CD4-positive, alpha-beta T cell (primary cell): ENCODE measurements at regions not wholly inside any gene's neighbourhood (a gene's known extent, or its start where the extent isn't known, plus 50 kb on each side); places are given as distances from the start of the nearest gene placed in this dataset.

Source experiments
- ATAC-seq: fragments of 200-7000 bp; cut with Tn5 transposase; one replicate; pipeline ENCODE4 v1.10.0; 2022; ENCODE audit warnings: mild to moderate bottlenecking; ENCODE audit not compliant: poor library complexity
- CTCF ChIA-PET: fragments of 350-600 bp; sonication (Branson Sonifier 250); formaldehyde crosslinking; loops from one replicate; lab custom pipeline; 2021; ENCODE audit warnings: antibody characterized with exemption, inconsistent platforms; lab: Charles Lee
- POLR2A ChIA-PET: fragments of 350-600 bp; sonication (Branson Sonifier 250); formaldehyde crosslinking; loops from one replicate; lab custom pipeline; 2021; ENCODE audit warnings: antibody characterized with exemption, inconsistent platforms; lab: Charles Lee
- DNase-seq, 14 experiments: peaks; one replicate each; pipeline ENCODE4 v3.0.0-alpha.2; 2013 to 2020; ENCODE audit warnings: mixed read lengths in 2 of 14
- H3K27ac ChIP-seq, 2 donors: one replicate each; pipeline versions ENCODE4 v1.5.1 to v1.7.0; 2013; ENCODE audit warnings: low read length in 2 of 2, low read depth in 1 of 2, mild to moderate bottlenecking in 1 of 2
- H3K27me3 ChIP-seq, 2 experiments: 1 replicate in 1 of 2; 2 replicates in 1 of 2; pipeline versions ENCODE4 v1.6.1 to v1.7.0; 2013; ENCODE audit warnings: low read length in 2 of 2, control low read depth in 1 of 2, mild to moderate bottlenecking in 1 of 2, moderate library complexity in 1 of 2; ENCODE audit not compliant: insufficient read depth in 2 of 2, control insufficient read depth in 1 of 2
- H3K36me3 ChIP-seq: one replicate; pipeline ENCODE4 v1.6.1; 2013; ENCODE audit warnings: low read length, control low read depth; ENCODE audit not compliant: insufficient read depth
- H3K4me1 ChIP-seq: one replicate; pipeline ENCODE4 v1.6.1; 2013; ENCODE audit warnings: low read length, control low read depth; ENCODE audit not compliant: insufficient read depth
- H3K4me3 ChIP-seq: one replicate; pipeline ENCODE4 v1.5.1; 2013; ENCODE audit warnings: mild to moderate bottlenecking, low read length, moderate library complexity
- H3K9me3 ChIP-seq, 2 experiments: 1 replicate in 1 of 2; 2 replicates in 1 of 2; pipeline versions ENCODE4 v1.6.1 to v1.7.0; 2013; ENCODE audit warnings: low read length in 2 of 2, mild to moderate bottlenecking in 2 of 2, control low read depth in 1 of 2, moderate library complexity in 1 of 2; ENCODE audit not compliant: control insufficient read depth in 1 of 2, insufficient read depth in 1 of 2
- H3K27ac Mint-ChIP-seq: one replicate; pipeline ENCODE4 v1.8.0; 2020; ENCODE audit warnings: mixed read lengths
- H3K27me3 Mint-ChIP-seq: one replicate; pipeline ENCODE4 v1.8.0; 2021; ENCODE audit warnings: mixed read lengths
- H3K36me3 Mint-ChIP-seq: one replicate; pipeline ENCODE4 v1.8.0; 2021; ENCODE audit warnings: low read depth, mixed read lengths
- H3K4me1 Mint-ChIP-seq: one replicate; pipeline ENCODE4 v1.8.0; 2021; ENCODE audit warnings: low read depth, mixed read lengths
- H3K4me3 Mint-ChIP-seq: one replicate; pipeline ENCODE4 v1.8.0; 2020; ENCODE audit warnings: mild to moderate bottlenecking, mixed read lengths
- H3K9me3 Mint-ChIP-seq: one replicate; pipeline ENCODE4 v1.8.0; 2020; ENCODE audit warnings: mixed read lengths
- intact Hi-C, 2 experiments: fragments of 100-400 bp; cut with DNase I in 1 of 2; cut with micrococcal nuclease in 1 of 2; formaldehyde crosslinking; loops; one replicate each; pipeline versions ENCODE4 v1.15.1 to v1.9.0; 2023 to 2025; cut with DNase I, micrococcal nuclease
- TF ChIP-seq, protein P1 (sequence below): fragments of 200-600 bp; IDR thresholded peaks from one replicate; pipeline ENCODE4 v1.8.0; 2022; ENCODE audit warnings: antibody characterized with exemption, mild to moderate bottlenecking

DNA sequence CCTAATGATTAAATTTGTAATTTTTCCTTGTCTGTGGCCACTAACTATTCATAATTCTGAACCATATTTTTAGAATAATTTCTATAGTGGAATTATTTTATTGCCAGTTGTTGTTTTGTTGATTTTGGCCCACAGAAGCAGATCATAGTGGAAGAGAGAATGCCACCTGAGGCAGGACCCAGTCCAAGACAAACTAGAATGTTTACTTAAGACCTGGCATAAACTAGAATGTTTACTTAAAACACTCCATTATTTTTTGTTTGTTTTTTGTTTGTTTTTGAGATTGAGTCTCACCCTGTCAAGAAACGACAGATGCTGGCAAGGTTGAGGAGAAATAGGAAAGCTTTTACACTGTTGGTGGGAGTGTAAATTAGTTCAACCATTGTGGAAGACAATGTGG lies 310.2 kb downstream of the MRPL39 start:
- DNase-seq: no peak
- no peak overlapping the region for H3K27ac Mint-ChIP-seq
- CTCF ChIA-PET: no interaction called here
- no peak overlapping the region for H3K27ac ChIP-seq
- TF ChIP-seq, protein P1, sequence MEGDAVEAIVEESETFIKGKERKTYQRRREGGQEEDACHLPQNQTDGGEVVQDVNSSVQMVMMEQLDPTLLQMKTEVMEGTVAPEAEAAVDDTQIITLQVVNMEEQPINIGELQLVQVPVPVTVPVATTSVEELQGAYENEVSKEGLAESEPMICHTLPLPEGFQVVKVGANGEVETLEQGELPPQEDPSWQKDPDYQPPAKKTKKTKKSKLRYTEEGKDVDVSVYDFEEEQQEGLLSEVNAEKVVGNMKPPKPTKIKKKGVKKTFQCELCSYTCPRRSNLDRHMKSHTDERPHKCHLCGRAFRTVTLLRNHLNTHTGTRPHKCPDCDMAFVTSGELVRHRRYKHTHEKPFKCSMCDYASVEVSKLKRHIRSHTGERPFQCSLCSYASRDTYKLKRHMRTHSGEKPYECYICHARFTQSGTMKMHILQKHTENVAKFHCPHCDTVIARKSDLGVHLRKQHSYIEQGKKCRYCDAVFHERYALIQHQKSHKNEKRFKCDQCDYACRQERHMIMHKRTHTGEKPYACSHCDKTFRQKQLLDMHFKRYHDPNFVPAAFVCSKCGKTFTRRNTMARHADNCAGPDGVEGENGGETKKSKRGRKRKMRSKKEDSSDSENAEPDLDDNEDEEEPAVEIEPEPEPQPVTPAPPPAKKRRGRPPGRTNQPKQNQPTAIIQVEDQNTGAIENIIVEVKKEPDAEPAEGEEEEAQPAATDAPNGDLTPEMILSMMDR: no peak
- H3K36me3 ChIP-seq: no peaks in the 10 kb centered on the region
- no peaks in the 10 kb centered on the region for H3K36me3 Mint-ChIP-seq
- no peaks in the 10 kb centered on the region for H3K27me3 ChIP-seq
- intact Hi-C loops: no loop called here
- H3K4me3 Mint-ChIP-seq: no peak overlapping the region
- H3K4me1 Mint-ChIP-seq: no peaks in the 10 kb centered on the region
- POLR2A ChIA-PET: no interaction called here
- H3K27me3 Mint-ChIP-seq: no peaks in the 10 kb centered on the region
- no peaks in the 10 kb centered on the region for H3K9me3 ChIP-seq
- no peak for ATAC-seq
- H3K4me1 ChIP-seq: no peaks in the 10 kb centered on the region
- H3K4me3 ChIP-seq: no peak overlapping the region
- no peaks in the 10 kb centered on the region for H3K9me3 Mint-ChIP-seq

DNA sequence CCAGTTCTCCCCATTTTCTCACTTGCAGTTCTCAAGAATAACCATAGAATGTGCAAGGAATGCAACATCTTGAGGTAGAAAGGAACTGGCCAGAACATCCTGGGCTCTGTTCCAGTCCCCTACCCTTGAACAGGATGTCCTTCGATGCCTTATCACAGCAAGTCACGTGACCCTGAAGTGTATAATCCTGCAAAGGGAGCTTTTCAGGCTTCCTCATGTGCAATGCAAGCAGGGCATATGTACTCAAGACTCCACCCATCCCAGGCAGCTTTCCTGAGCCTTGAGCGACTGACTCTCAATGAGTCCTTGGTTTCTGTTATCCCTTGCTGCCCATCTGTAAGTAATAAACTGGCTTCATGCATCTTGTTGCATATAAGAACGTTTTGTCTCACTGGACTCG lies 311.0 kb downstream of the MRPL39 start:
- no peaks in the 10 kb centered on the region for H3K27me3 ChIP-seq
- H3K4me3 ChIP-seq: no peak overlapping the region
- ChIA-PET CTCF (no interaction called here), POLR2A (no interaction called here)
- intact Hi-C loops: no loop called here
- no peaks in the 10 kb centered on the region for H3K4me1 ChIP-seq
- Mint-ChIP-seq H3K36me3 (no peaks in the 10 kb centered on the region), H3K9me3 (no peaks in the 10 kb centered on the region), H3K4me3 (no peak overlapping the region), H3K4me1 (no peaks in the 10 kb centered on the region), H3K27ac (no peak overlapping the region), H3K27me3 (no peaks in the 10 kb centered on the region)
- TF ChIP-seq, protein P1: no peak
- no peaks in the 10 kb centered on the region for H3K36me3 ChIP-seq
- no peak overlapping the region for H3K27ac ChIP-seq
- DNase-seq: no peak
- H3K9me3 ChIP-seq: no peaks in the 10 kb centered on the region
- ATAC-seq: no peak

DNA sequence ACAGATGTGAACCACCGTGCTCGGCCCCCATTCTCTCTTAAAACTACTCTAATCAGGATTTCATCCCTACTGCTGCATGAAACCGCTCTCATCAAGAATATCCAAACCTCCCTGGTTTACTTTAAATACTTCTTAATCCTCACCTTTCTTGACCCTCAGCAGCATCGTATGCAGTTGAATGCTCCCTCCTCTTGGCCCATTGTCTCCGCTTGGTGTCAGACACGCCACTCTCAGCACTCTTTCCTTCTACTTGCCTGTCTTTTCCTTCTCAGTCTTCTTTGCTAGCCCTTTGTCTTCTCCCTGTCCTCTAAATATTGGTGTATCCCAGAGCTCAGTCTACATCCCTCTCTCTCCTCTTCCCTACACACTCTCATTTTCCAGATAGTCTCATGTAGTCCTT lies 314.9 kb downstream of the MRPL39 start:
- no peaks in the 10 kb centered on the region for H3K4me1 Mint-ChIP-seq
- no peak overlapping the region for H3K27ac Mint-ChIP-seq
- ATAC-seq: no peak
- no peaks in the 10 kb centered on the region for H3K36me3 Mint-ChIP-seq
- Histone ChIP-seq H3K27me3 (no peaks in the 10 kb centered on the region), H3K36me3 (no peaks in the 10 kb centered on the region), H3K9me3 (no peaks in the 10 kb centered on the region), H3K27ac (no peak overlapping the region), H3K4me3 (no peak overlapping the region), H3K4me1 (no peaks in the 10 kb centered on the region)
- intact Hi-C loops: no loop called here
- no peak overlapping the region for H3K4me3 Mint-ChIP-seq
- CTCF ChIA-PET: no interaction called here
- H3K27me3 Mint-ChIP-seq: no peaks in the 10 kb centered on the region
- POLR2A ChIA-PET: no interaction called here
- no peak for DNase-seq
- TF ChIP-seq, protein P1: no peak
- H3K9me3 Mint-ChIP-seq: no peaks in the 10 kb centered on the region
